ENCODE measurements at regions not wholly inside any gene's neighbourhood (a gene's known extent, or its start where the extent isn't known, plus 50 kb on each side); places are given as distances from the start of the nearest gene placed in this dataset.
A peak's percentile ranks its signal among the peaks of the same experiment; 100 is the strongest.

GRCh38 chr5:23024470-23024869 lies 171.3 kb upstream of the CDH12 start:
- Histone ChIP-seq H3K9me3 (no peaks in the 10 kb centered on the region), H3K36me3 (no peaks in the 10 kb centered on the region), H3K27ac (no peak overlapping the region), H3K4me1 (no peaks in the 10 kb centered on the region), H3K27me3 (no peaks in the 10 kb centered on the region), H3K4me3 (no peak overlapping the region)
- no peak for DNase-seq (ENCODE audit: low spot score in 2 of 2)
- TF ChIP-seq CTCF (IDR thresholded peaks at IDR 0.05) (no peak), POLR2AphosphoS5 (IDR thresholded peaks at IDR 0.05) (no peak), POLR2A (IDR thresholded peaks at IDR 0.05) (no peak)
- intact Hi-C loops (cut with DNase I; ENCODE audit: low total_unique reads), result no loop called here

DNA sequence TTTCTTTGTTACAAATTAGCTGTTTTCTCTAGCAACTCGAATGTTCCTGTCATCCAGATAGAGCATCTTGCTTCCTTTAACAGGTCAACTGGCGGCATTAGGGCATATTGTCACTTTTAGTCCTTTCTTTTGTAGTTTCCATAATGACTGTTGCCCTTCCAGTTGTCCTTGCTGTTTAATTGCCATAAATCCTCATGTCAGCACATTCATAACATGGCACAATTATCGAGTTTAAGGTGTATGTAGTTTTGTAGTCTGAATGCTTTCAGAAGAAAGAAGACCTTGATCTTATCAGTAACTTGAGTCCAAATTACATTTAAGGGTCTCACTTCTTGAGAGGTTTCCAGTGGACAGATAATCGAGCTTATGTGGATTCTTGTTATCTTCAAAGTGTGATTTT lies 161.7 kb upstream of the CDH12 start:
- H3K36me3 ChIP-seq, result no peaks in the 10 kb centered on the region
- H3K9me3 ChIP-seq, result no peaks in the 10 kb centered on the region
- H3K27ac ChIP-seq, result no peak overlapping the region
- TF ChIP-seq CTCF (IDR thresholded peaks at IDR 0.05) (no peak), POLR2A (IDR thresholded peaks at IDR 0.05) (no peak)
- no peaks in the 10 kb centered on the region for H3K4me1 ChIP-seq
- no peak overlapping the region for H3K4me3 ChIP-seq
- intact Hi-C loops (cut with DNase I; ENCODE audit: low total_unique reads), result no loop called here
- no peak for DNase-seq (ENCODE audit: low spot score in 2 of 2)
- no peaks in the 10 kb centered on the region for H3K27me3 ChIP-seq

DNA sequence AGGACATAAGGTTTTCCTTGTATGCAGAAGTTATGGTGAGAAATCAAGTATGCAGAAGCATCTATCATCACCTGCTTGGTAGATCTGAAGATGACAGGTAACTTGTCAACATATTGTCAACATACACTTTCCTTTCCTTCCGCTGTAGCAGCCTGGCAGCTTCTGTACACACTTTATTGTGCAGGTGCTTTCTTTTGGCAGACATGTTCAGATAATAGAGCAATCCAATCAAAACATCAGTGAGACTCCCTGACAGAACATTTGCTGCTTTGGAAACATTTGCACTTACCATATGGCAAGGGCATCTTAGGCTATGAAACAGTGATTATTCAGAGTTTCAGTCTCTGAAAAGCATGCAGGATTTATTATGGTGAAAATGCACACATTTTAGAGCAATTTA lies 161.1 kb upstream of the CDH12 start:
- Histone ChIP-seq H3K27ac (no peak overlapping the region), H3K9me3 (no peaks in the 10 kb centered on the region), H3K27me3 (no peaks in the 10 kb centered on the region), H3K4me1 (no peaks in the 10 kb centered on the region), H3K4me3 (peak overlapping the region in 1 of 3 donors; percentile 60), H3K36me3 (no peaks in the 10 kb centered on the region)
- intact Hi-C loops (cut with DNase I; ENCODE audit: low total_unique reads), result no loop called here
- DNase-seq (ENCODE audit: low spot score in 2 of 2), result no peak
- TF ChIP-seq POLR2AphosphoS5 (IDR thresholded peaks at IDR 0.05), result no peak

DNA sequence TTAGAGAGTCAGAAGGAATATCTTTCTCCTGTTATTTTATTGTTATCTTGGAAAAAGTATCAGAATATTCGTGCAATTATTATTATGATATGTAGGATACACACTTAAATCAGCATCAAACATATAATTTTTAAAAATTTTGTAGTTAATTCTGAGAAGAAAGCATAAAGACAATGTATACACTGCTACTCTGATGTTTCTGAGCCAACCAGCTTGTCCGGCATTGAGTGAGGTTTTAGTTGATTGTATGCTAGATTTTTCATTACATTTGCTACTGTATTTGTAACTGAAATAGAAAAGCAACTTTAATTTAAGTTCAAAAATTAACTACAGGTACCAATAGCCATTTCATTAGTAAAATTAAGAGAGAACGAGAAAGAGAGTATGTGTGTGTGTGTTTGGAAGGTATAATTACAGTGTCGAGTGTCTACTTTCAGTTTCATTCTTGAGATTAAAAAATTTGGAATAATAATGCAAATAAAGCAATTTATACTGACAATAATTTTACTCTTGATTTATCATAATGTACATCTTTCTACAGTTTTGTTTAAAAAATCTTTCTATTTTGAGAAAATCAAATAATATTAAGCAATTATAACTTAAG lies 160.4 kb upstream of the CDH12 start:
- no peak overlapping the region for H3K27ac ChIP-seq
- no peaks in the 10 kb centered on the region for H3K36me3 ChIP-seq
- no peaks in the 10 kb centered on the region for H3K9me3 ChIP-seq
- intact Hi-C loops (cut with DNase I; ENCODE audit: low total_unique reads), result no loop called here
- H3K4me1 ChIP-seq, result no peaks in the 10 kb centered on the region
- H3K4me3 ChIP-seq, result peak overlapping the region; percentile 20 to 60 (median 38)
- DNase-seq (ENCODE audit: low spot score in 2 of 2), result no peak
- H3K27me3 ChIP-seq, result no peaks in the 10 kb centered on the region
- no peak for TF ChIP-seq CTCF (IDR thresholded peaks at IDR 0.05)
- no peak for TF ChIP-seq POLR2AphosphoS5 (IDR thresholded peaks at IDR 0.05)
- no peak for TF ChIP-seq POLR2A (IDR thresholded peaks at IDR 0.05)

DNA sequence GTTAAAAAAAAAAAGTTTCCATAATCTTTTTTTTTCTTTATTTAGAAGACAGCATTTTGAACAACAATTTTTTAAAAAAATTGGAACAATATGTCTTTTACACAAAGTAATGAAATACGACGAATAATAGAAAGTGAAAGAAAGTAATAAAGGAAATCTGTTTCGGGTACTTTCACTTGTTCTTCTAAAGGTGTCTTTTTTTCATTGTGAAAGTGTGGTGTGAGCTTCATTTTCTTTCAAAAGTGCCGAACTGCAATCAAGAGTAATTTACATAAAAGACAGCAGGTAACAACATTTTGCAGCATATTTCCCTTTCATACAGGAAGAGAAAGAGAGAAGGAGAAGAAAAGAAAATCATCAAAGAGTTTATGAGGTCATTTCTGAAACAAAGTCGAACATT lies 159.7 kb upstream of the CDH12 start:
- TF ChIP-seq CTCF (IDR thresholded peaks at IDR 0.05), result no peak
- TF ChIP-seq POLR2AphosphoS5 (IDR thresholded peaks at IDR 0.05), result no peak
- H3K9me3 ChIP-seq, result no peaks in the 10 kb centered on the region
- intact Hi-C loops (cut with DNase I; ENCODE audit: low total_unique reads), result no loop called here
- no peak overlapping the region for H3K27ac ChIP-seq
- H3K4me3 ChIP-seq, result peak overlapping the region; percentile 20 to 60 (median 38)
- no peaks in the 10 kb centered on the region for H3K36me3 ChIP-seq
- no peak for DNase-seq (ENCODE audit: low spot score in 2 of 2)
- no peaks in the 10 kb centered on the region for H3K27me3 ChIP-seq
- no peaks in the 10 kb centered on the region for H3K4me1 ChIP-seq

- intact Hi-C loops (cut with DNase I; ENCODE audit: low total_unique reads), result no loop called here
- DNase-seq (ENCODE audit: low spot score in 2 of 2), result no peak
- Histone ChIP-seq H3K9me3 (no peaks in the 10 kb centered on the region), H3K27me3 (no peaks in the 10 kb centered on the region), H3K27ac (no peak overlapping the region), H3K4me1 (no peaks in the 10 kb centered on the region), H3K4me3 (no peak overlapping the region), H3K36me3 (no peaks in the 10 kb centered on the region)
- TF ChIP-seq POLR2A (IDR thresholded peaks at IDR 0.05), result no peak
- TF ChIP-seq CTCF (IDR thresholded peaks at IDR 0.05), result no peak
- no peak for TF ChIP-seq POLR2AphosphoS5 (IDR thresholded peaks at IDR 0.05)
Observed at GRCh38 chr5:23007762-23008161, 154.6 kb upstream of the CDH12 start.
